ENCODE measurements at regions not wholly inside any gene's neighbourhood (a gene's known extent, or its start where the extent isn't known, plus 50 kb on each side); places are given as distances from the start of the nearest gene placed in this dataset.

DNA sequence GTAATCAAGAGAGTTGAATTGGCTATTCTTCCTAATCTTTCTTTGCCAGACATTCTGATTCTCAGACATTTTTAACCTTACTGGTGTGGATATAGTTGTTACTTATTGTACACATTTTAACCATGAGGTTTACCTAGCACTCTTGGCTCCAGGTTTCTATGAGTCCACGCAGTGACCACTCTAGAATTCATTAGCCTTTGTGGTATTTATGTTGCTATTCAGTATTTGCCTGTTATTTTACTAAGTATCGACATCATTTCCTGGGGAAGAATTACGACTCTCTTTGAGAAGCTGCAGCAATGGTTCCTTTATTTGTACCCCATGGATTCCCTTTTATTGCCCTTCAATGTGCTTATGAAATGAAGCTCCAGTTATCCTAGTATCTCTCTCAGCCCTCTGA is 120.7 kb downstream of the RDH14 start:
- H3K36me3 ChIP-seq (ENCODE audit: control insufficient read depth, insufficient read depth, low read length, severe bottlenecking), result no peaks in the 10 kb centered on the region
- no peaks in the 10 kb centered on the region for H3K9me3 ChIP-seq (ENCODE audit: control insufficient read depth, low read length)
- no peak overlapping the region for H3K4me3 ChIP-seq (ENCODE audit: low read length)
- peaks cover 51% of the 10 kb centered on the region for H3K4me1 ChIP-seq (ENCODE audit: control insufficient read depth, insufficient read depth, low read length)
- peak overlapping the region; percentile 40 for H3K9ac ChIP-seq (ENCODE audit: low read length)
- H3K27me3 ChIP-seq (replicated peaks; ENCODE audit: control insufficient read depth, insufficient read depth, low read length), result no peaks in the 10 kb centered on the region
- no peak for DNase-seq (ENCODE audit: low read depth)

DNA sequence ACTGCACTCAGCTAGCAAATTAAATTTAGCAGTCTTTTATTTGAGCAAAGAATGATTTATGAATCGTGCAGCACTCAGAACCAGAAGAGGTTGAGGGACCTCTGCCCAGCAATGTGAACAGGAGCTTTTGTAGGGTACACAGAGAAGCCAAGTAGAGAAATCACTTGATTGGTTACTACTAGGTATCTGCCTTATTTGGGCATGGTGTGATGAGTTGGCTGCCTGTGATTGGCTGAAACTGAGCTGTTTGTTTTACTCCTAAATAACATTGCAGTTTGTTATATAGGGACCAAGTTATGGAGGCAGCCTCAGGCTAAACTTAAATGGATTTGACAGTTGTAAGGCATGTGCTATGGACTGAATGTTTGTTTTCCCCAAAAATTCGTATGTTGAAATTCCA is 122.5 kb downstream of the RDH14 start:
- peaks cover 46% of the 10 kb centered on the region for H3K4me1 ChIP-seq (ENCODE audit: control insufficient read depth, insufficient read depth, low read length)
- H3K9ac ChIP-seq (ENCODE audit: low read length), result no peak overlapping the region
- H3K36me3 ChIP-seq (ENCODE audit: control insufficient read depth, insufficient read depth, low read length, severe bottlenecking), result no peaks in the 10 kb centered on the region
- H3K9me3 ChIP-seq (ENCODE audit: control insufficient read depth, low read length), result no peaks in the 10 kb centered on the region
- no peak overlapping the region for H3K4me3 ChIP-seq (ENCODE audit: low read length)
- DNase-seq (ENCODE audit: low read depth), result no peak
- no peaks in the 10 kb centered on the region for H3K27me3 ChIP-seq (replicated peaks; ENCODE audit: control insufficient read depth, insufficient read depth, low read length)

DNA sequence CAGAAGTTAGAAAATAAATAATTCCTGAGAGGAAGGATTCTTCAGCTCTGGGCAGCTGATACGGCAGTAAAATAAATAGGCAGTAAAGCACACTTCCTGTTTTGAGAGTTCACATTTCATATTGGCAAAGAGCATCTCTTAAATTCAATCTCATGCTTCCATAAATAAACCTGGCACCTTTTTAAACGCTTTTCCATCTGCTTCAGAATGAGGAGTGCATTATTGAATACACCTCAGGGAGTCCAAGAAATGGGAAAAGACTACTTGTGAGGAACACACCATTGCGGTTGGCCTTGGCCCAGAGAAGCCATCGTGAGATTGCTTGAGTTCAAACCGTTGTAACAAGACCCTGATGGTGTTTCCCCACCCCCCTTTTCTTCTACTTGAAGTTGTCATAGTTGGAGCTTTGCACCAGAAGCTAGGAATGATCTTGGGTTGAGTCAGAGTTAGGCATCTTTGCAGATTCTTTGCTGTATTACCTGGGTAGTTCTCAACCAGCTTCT is 123.9 kb downstream of the RDH14 start:
- H3K9ac ChIP-seq (ENCODE audit: low read length), result peak overlapping the region; percentile 53
- H3K4me1 ChIP-seq (ENCODE audit: control insufficient read depth, insufficient read depth, low read length), result peaks cover 54% of the 10 kb centered on the region
- H3K27me3 ChIP-seq (replicated peaks; ENCODE audit: control insufficient read depth, insufficient read depth, low read length), result no peaks in the 10 kb centered on the region
- no peaks in the 10 kb centered on the region for H3K36me3 ChIP-seq (ENCODE audit: control insufficient read depth, insufficient read depth, low read length, severe bottlenecking)
- no peaks in the 10 kb centered on the region for H3K9me3 ChIP-seq (ENCODE audit: control insufficient read depth, low read length)
- DNase-seq (ENCODE audit: low read depth), result peak; percentile 9
- no peak overlapping the region for H3K4me3 ChIP-seq (ENCODE audit: low read length)

DNA sequence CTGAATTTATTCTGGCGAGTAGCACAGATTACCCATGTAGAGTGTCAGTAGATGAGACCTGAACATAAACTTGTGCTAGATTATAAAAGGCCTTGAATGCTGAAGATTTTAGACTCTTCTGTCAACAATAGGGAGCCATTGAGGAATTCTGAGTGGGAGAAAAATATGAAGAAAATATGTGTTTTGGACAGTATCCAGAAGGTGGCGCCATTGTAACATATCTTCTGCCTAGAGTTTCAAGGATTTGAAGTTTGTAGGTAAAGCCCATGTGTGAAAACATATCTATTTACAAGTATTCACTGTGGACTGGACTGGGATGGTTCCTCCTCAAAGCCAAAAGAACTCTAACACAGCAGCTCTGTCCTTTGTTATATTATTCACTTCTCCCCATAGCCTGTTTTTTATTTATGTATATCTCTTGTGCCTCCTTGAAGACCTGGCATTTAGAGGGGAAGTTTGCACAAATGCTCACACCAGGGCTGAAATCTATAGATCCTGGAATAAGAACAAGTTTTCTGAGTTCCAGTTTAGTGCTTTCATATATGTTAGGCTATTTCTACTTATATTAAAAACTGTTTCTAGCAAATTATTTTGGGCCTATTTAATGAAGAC is 124.9 kb downstream of the RDH14 start:
- Histone ChIP-seq H3K9me3 (ENCODE audit: control insufficient read depth, low read length) (no peaks in the 10 kb centered on the region), H3K9ac (ENCODE audit: low read length) (peak overlapping the region; percentile 53), H3K27me3 (replicated peaks; ENCODE audit: control insufficient read depth, insufficient read depth, low read length) (no peaks in the 10 kb centered on the region), H3K4me1 (ENCODE audit: control insufficient read depth, insufficient read depth, low read length) (peaks cover 44% of the 10 kb centered on the region), H3K36me3 (ENCODE audit: control insufficient read depth, insufficient read depth, low read length, severe bottlenecking) (no peaks in the 10 kb centered on the region), H3K4me3 (ENCODE audit: low read length) (no peak overlapping the region)
- peak; percentile 86 for DNase-seq (ENCODE audit: low read depth)

DNA sequence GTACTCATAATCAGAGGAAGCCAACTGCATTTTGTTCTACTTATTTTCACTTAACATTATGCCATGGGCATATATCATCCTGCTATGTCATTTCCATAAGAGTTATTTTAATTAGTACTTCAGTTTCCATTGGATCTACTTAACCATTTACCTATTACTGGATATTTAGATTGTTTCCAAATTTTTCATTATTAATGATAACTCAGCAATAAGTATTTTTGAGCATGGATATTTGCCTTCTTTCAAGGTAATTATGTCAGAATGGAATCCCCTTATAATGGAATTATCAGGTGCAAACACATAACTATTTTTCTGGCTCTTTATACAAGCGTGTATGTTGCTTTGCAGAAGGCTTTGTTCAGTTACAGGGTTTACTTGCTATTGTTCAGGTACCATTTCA is 126.6 kb downstream of the RDH14 start:
- Histone ChIP-seq H3K9me3 (ENCODE audit: control insufficient read depth, low read length) (no peaks in the 10 kb centered on the region), H3K36me3 (ENCODE audit: control insufficient read depth, insufficient read depth, low read length, severe bottlenecking) (no peaks in the 10 kb centered on the region), H3K9ac (ENCODE audit: low read length) (no peak overlapping the region), H3K4me3 (ENCODE audit: low read length) (no peak overlapping the region), H3K27me3 (replicated peaks; ENCODE audit: control insufficient read depth, insufficient read depth, low read length) (no peaks in the 10 kb centered on the region), H3K4me1 (ENCODE audit: control insufficient read depth, insufficient read depth, low read length) (peaks cover 29% of the 10 kb centered on the region)
- no peak for DNase-seq (ENCODE audit: low read depth)

DNA sequence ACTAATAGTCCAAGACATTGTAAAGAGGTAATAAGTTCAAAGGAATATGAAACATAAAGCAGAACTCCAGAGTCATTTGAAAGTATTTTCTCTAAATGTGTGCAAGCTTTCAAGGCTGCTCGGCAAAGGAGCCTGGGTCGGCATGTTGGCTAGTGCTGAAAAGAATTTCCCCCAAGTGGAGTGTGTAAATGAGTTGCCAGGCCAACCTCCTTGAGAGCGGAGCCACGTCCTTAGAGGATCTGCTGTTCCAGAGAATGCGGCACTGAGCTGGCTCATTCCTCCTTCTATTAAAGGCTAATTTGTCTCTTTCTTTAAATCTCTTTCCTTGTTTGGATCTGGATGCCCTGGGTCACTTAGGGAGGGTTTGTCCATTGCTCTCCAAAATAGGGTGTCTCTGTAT is 127.5 kb downstream of the RDH14 start:
- no peak for DNase-seq (ENCODE audit: low read depth)
- Histone ChIP-seq H3K4me1 (ENCODE audit: control insufficient read depth, insufficient read depth, low read length) (peaks cover 29% of the 10 kb centered on the region), H3K9me3 (ENCODE audit: control insufficient read depth, low read length) (no peaks in the 10 kb centered on the region), H3K36me3 (ENCODE audit: control insufficient read depth, insufficient read depth, low read length, severe bottlenecking) (no peaks in the 10 kb centered on the region), H3K4me3 (ENCODE audit: low read length) (peak overlapping the region; percentile 2), H3K9ac (ENCODE audit: low read length) (no peak overlapping the region), H3K27me3 (replicated peaks; ENCODE audit: control insufficient read depth, insufficient read depth, low read length) (no peaks in the 10 kb centered on the region)

DNA sequence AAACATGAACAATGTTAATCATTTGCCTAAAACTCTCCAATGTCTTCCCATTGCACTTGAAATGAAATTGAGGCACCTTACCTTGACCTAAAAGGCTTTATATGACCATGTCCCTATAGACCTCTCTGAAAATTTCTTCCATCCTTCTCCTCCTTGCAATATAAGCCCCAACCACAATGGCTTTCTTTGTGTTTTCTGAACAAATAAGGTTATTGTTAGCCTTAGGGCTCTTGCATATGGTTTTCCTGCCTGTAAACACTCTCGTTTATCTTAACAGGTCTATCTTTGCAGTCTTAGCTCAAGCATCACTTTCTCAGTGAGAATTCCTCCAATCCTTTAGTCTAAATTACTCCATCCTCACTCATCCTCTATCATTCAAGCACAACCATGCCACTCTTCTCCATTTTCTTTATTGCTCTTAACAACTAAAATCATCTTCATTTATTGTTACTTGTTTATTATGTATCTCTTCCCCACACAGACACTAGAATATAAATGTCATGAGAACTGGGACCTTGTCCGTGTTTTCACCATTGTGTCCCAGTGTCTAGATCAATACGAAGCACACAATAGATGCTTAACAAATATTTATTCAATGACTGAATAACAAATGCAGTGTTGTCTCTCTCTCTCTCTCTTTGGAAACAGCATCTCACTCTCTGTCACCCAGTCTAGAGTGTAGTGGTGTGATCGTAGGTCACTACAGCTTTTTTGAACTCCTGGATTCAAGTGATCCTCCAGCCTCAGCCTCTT is 129.3 kb downstream of the RDH14 start:
- peaks cover 18% of the 10 kb centered on the region for H3K4me1 ChIP-seq (ENCODE audit: control insufficient read depth, insufficient read depth, low read length)
- no peak overlapping the region for H3K9ac ChIP-seq (ENCODE audit: low read length)
- no peaks in the 10 kb centered on the region for H3K9me3 ChIP-seq (ENCODE audit: control insufficient read depth, low read length)
- no peaks in the 10 kb centered on the region for H3K27me3 ChIP-seq (replicated peaks; ENCODE audit: control insufficient read depth, insufficient read depth, low read length)
- no peak overlapping the region for H3K4me3 ChIP-seq (ENCODE audit: low read length)
- no peak for DNase-seq (ENCODE audit: low read depth)
- H3K36me3 ChIP-seq (ENCODE audit: control insufficient read depth, insufficient read depth, low read length, severe bottlenecking), result no peaks in the 10 kb centered on the region

DNA sequence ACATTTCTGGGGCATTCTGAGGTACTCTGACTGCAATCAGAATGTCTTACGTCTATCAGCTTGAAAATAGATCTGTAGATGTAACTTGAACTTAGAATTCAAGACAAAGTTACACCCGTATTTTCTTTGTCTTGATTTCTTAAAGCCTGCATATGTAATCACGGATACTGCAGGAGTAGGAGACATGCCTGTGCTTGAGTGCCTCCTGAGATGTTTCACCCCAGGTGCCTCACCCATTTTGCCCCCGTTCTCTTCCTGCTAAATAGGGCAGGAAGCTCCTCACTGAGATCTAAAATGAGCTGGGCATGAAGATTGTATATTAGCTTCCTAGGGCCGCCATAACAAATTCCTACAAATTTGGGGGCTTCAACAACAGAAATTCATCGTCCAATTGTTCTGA is 131.9 kb downstream of the RDH14 start:
- DNase-seq (ENCODE audit: low read depth), result no peak
- Histone ChIP-seq H3K27me3 (replicated peaks; ENCODE audit: control insufficient read depth, insufficient read depth, low read length) (no peaks in the 10 kb centered on the region), H3K36me3 (ENCODE audit: control insufficient read depth, insufficient read depth, low read length, severe bottlenecking) (no peaks in the 10 kb centered on the region), H3K9ac (ENCODE audit: low read length) (no peak overlapping the region), H3K4me1 (ENCODE audit: control insufficient read depth, insufficient read depth, low read length) (peaks cover 11% of the 10 kb centered on the region), H3K4me3 (ENCODE audit: low read length) (no peak overlapping the region), H3K9me3 (ENCODE audit: control insufficient read depth, low read length) (no peaks in the 10 kb centered on the region)

DNA sequence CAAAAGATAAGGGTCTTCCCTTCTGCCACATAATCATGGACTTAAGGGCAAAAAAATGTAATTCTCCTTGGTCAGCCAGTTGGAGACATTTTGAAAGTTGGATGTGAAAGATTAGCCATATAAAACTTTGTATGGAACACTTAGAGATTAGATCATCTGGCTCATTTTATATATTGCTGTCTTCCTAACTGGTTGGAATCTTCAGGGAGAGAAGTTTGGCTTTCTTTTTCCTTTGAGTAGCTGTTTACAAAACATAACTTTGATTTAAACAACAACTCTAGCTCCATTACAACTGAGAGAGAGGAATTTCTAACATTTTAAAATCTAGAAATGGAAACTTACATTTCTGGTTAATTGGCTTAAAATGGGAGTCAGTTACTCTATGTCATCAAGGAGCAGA is 132.7 kb downstream of the RDH14 start:
- DNase-seq (ENCODE audit: low read depth), result no peak
- Histone ChIP-seq H3K36me3 (ENCODE audit: control insufficient read depth, insufficient read depth, low read length, severe bottlenecking) (no peaks in the 10 kb centered on the region), H3K27me3 (replicated peaks; ENCODE audit: control insufficient read depth, insufficient read depth, low read length) (no peaks in the 10 kb centered on the region), H3K4me1 (ENCODE audit: control insufficient read depth, insufficient read depth, low read length) (peaks cover 10% of the 10 kb centered on the region), H3K4me3 (ENCODE audit: low read length) (no peak overlapping the region), H3K9ac (ENCODE audit: low read length) (no peak overlapping the region), H3K9me3 (ENCODE audit: control insufficient read depth, low read length) (no peaks in the 10 kb centered on the region)

DNA sequence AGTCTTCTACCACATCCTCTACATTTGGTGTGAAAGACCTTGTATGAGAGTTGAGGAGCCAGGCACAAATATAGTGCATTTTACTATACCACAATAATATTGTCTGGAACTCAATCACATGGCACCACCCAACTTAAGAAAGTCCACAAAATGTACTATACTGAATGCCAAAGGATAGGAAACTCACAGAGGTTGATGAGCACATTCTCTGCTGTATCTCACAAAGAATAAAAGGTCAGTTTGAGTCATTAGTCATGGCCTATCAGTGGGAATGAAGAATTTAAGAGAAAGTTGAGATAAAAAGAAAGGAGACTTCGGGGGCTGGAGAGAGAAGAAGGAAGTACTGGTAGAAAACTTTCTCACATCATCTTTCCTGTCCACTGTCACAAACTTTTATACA is 134.3 kb downstream of the RDH14 start:
- Histone ChIP-seq H3K4me1 (ENCODE audit: control insufficient read depth, insufficient read depth, low read length) (peaks cover 5% of the 10 kb centered on the region), H3K9ac (ENCODE audit: low read length) (no peak overlapping the region), H3K27me3 (replicated peaks; ENCODE audit: control insufficient read depth, insufficient read depth, low read length) (no peaks in the 10 kb centered on the region), H3K9me3 (ENCODE audit: control insufficient read depth, low read length) (no peaks in the 10 kb centered on the region), H3K4me3 (ENCODE audit: low read length) (no peak overlapping the region), H3K36me3 (ENCODE audit: control insufficient read depth, insufficient read depth, low read length, severe bottlenecking) (no peaks in the 10 kb centered on the region)
- no peak for DNase-seq (ENCODE audit: low read depth)

DNA sequence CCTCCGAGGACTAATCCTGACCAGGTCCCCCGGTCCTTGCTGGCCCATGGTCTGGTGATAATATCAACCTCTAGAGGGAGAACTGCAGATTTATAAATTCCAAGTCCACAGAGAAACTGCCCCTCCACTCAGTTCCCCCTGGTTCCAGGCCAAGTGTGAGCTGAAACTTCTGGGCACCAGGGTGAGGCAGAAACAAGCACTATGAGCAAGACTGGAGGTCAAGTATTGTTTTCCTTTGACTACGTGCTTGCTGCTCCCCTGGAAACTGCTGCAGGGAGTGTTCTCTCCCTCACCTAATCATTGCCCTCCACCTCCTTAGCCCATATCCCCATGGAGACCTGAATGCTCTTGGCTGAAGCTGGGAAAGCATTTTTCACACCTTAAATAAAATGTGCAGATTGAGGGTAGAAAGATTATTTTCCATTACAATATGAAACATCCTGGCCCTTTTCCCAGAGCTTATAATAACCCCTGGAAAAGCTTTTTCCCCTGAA is 135.2 kb downstream of the RDH14 start:
- Histone ChIP-seq H3K36me3 (ENCODE audit: control insufficient read depth, insufficient read depth, low read length, severe bottlenecking) (no peaks in the 10 kb centered on the region), H3K4me1 (ENCODE audit: control insufficient read depth, insufficient read depth, low read length) (peaks cover 5% of the 10 kb centered on the region), H3K9ac (ENCODE audit: low read length) (no peak overlapping the region), H3K9me3 (ENCODE audit: control insufficient read depth, low read length) (no peaks in the 10 kb centered on the region), H3K4me3 (ENCODE audit: low read length) (no peak overlapping the region), H3K27me3 (replicated peaks; ENCODE audit: control insufficient read depth, insufficient read depth, low read length) (no peaks in the 10 kb centered on the region)
- DNase-seq (ENCODE audit: low read depth), result no peak
